Prostate gland (tissue), 2 donors: ENCODE measurements at regions not wholly inside any gene's neighbourhood (a gene's known extent, or its start where the extent isn't known, plus 50 kb on each side); places are given as distances from the start of the nearest gene placed in this dataset.

Experiments used
- DNase-seq: peaks from one replicate; pipeline ENCODE4 v3.0.0-alpha.2; 2019; ENCODE audit warnings: low spot score
- H3K27ac ChIP-seq, 2 donors: fragments of 200-600 bp; sonication (generic); 2 replicates each; pipeline ENCODE4 v1.5.1; 2017 to 2019
- H3K27me3 ChIP-seq: fragments of 200-600 bp; sonication (generic); replicated peaks from 2 replicates; pipeline ENCODE4 v1.5.1; 2019; ENCODE audit not compliant: insufficient read depth
- H3K36me3 ChIP-seq, 2 donors: fragments of 200-600 bp; sonication (generic); 1 replicate in 1 of 2; 2 replicates in 1 of 2; pipeline versions ENCODE4 v1.5.1 to v1.8.1; 2017 to 2019
- H3K4me1 ChIP-seq: fragments of 200-600 bp; sonication (generic); replicated peaks from 2 replicates; pipeline ENCODE4 v1.5.1; 2019
- H3K4me3 ChIP-seq, 2 donors: fragments of 200-600 bp; sonication (generic); 2 replicates each; pipeline ENCODE4 v1.5.1; 2017 to 2019
- H3K9me3 ChIP-seq: fragments of 200-600 bp; sonication (generic); 2 replicates; pipeline ENCODE4 v1.5.1; 2017
- POLR2A ChIP-seq: fragments of 450-650 bp; IDR thresholded peaks from one replicate; pipeline ENCODE4 v1.6.1; 2016; ENCODE audit warnings: antibody characterized with exemption, mild to moderate bottlenecking
- POLR2AphosphoS5 ChIP-seq: sonication (generic); formaldehyde crosslinking; IDR thresholded peaks from one replicate; pipeline ENCODE4 v1.6.1; 2017; ENCODE audit warnings: antibody characterized with exemption
- WGBS: methylation state at CpG from one replicate; pipeline ENCODE4 v1.1.5; 2018; 5-methylcytosine and 5-hydroxymethylcytosine counted together
- intact Hi-C: fragments of 100-400 bp; cut with DNase I; formaldehyde crosslinking; loops from one replicate; pipeline ENCODE4 v1.14.2; 2022
- TF ChIP-seq, protein P1 (sequence below), 4 experiments: fragments of 200-600 bp in 2 of 4; fragments of 450-650 bp in 2 of 4; sonication (generic) in 2 of 4; IDR thresholded peaks; 1 replicate in 3 of 4; 2 replicates in 1 of 4; pipeline ENCODE4 v1.5.1; 2016 to 2019; ENCODE audit warnings: antibody characterized with exemption in 4 of 4, mild to moderate bottlenecking in 2 of 4, moderate library complexity in 2 of 4

DNA sequence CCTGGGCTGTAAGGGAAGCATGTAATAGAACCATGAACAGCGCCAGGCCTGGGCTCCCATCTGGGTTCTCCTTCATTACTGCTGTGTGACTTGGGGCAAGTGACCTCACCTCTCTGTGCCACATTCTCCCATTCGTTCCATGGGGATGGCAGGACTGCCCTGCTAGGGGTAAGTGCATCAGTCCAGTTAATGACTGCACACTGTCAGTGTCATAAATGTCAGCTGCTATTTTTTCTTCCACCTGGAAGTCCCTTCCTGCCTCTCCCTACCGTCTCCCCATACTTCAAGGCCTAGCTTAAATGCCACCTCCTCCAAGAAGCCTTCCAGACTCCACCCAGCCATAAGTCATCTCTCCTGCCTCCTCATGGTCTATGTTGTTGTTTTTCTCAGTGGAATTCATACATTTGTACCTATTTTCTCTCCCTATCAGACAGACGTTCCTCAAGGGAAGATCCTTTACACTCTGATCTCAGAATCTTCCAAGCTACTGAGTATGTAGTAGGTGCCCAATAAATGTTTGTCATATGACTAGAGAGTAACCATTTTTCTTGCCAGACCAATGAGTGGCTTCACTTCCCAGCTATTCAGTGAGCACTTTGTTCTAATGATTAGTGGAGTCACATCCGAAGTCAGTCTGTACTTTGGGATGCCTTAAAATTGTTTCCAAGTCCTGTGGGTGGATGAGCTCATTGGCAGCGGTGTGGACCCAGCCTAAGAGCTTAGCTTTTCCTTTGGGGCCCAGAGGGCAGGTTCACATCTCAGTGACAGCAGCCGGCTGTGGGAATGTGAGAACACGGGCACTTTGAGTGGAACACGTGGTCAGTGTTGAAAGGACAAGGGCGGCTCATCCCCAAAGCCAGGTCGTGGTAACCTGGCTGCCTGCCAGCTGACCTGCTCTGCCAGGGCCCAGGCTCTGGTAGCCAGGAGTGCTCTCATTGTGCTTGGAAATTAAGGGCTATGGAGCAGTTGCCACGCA is 147.5 kb upstream of the GSE1 start:
- Histone ChIP-seq H3K36me3 (no peaks in the 10 kb centered on the region), H3K4me3 (no peak overlapping the region), H3K4me1 (peaks cover 3% of the 10 kb centered on the region), H3K27ac (peak overlapping the region in 1 of 2 donors; percentile 23), H3K27me3 (no peaks in the 10 kb centered on the region), H3K9me3 (no peaks in the 10 kb centered on the region)
- no peak for DNase-seq
- WGBS = 51% methylated on average over 12 of the region's 12 CpGs
- intact Hi-C loops = loop anchor here (5.0 kb wide), 1 partner anchor 147 kb away; the partner anchor contains the start of gene GSE1
- TF ChIP-seq, protein P1, sequence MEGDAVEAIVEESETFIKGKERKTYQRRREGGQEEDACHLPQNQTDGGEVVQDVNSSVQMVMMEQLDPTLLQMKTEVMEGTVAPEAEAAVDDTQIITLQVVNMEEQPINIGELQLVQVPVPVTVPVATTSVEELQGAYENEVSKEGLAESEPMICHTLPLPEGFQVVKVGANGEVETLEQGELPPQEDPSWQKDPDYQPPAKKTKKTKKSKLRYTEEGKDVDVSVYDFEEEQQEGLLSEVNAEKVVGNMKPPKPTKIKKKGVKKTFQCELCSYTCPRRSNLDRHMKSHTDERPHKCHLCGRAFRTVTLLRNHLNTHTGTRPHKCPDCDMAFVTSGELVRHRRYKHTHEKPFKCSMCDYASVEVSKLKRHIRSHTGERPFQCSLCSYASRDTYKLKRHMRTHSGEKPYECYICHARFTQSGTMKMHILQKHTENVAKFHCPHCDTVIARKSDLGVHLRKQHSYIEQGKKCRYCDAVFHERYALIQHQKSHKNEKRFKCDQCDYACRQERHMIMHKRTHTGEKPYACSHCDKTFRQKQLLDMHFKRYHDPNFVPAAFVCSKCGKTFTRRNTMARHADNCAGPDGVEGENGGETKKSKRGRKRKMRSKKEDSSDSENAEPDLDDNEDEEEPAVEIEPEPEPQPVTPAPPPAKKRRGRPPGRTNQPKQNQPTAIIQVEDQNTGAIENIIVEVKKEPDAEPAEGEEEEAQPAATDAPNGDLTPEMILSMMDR (IDR thresholded peaks at IDR 0.05) = no peak
- no peak for TF ChIP-seq POLR2A
- TF ChIP-seq POLR2AphosphoS5 = no peak

GRCh38 chr16:85466304-85466700 is 146.8 kb upstream of the GSE1 start:
- Histone ChIP-seq H3K9me3 (no peaks in the 10 kb centered on the region), H3K36me3 (no peaks in the 10 kb centered on the region), H3K27me3 (no peaks in the 10 kb centered on the region), H3K27ac (no peak overlapping the region), H3K4me1 (peaks cover 3% of the 10 kb centered on the region), H3K4me3 (no peak overlapping the region)
- 92% methylated on average over 9 of the region's 10 CpGs for WGBS
- TF ChIP-seq POLR2AphosphoS5 (no peak), POLR2A (no peak)
- TF ChIP-seq, protein P1 (IDR thresholded peaks at IDR 0.05) = no peak
- intact Hi-C loops = loop anchor here (5.0 kb wide), 1 partner anchor 146 kb away; the partner anchor contains the start of gene GSE1
- DNase-seq = no peak

GRCh38 chr16:85466989-85467388 is 146.1 kb upstream of the GSE1 start:
- intact Hi-C loops = loop anchor here (5.0 kb wide), 1 partner anchor 145 kb away; the partner anchor contains the start of gene GSE1
- no peaks in the 10 kb centered on the region for H3K36me3 ChIP-seq
- H3K27me3 ChIP-seq = no peaks in the 10 kb centered on the region
- H3K27ac ChIP-seq = no peak overlapping the region
- no peak overlapping the region for H3K4me3 ChIP-seq
- no peaks in the 10 kb centered on the region for H3K9me3 ChIP-seq
- TF ChIP-seq POLR2A (no peak), POLR2AphosphoS5 (no peak)
- TF ChIP-seq, protein P1 (IDR thresholded peaks at IDR 0.05) = no peak
- no peak for DNase-seq
- 96% methylated on average over 12 of the region's 12 CpGs for WGBS
- H3K4me1 ChIP-seq = peaks cover 10% of the 10 kb centered on the region

- intact Hi-C loops = loop anchor here (5.0 kb wide), 1 partner anchor 142 kb away; the partner anchor contains the start of gene GSE1
- Histone ChIP-seq H3K27me3 (no peaks in the 10 kb centered on the region), H3K27ac (no peak overlapping the region), H3K4me1 (peaks cover 13% of the 10 kb centered on the region), H3K9me3 (no peaks in the 10 kb centered on the region), H3K36me3 (no peaks in the 10 kb centered on the region), H3K4me3 (no peak overlapping the region)
- TF ChIP-seq POLR2A (no peak), POLR2AphosphoS5 (no peak)
- TF ChIP-seq, protein P1 (IDR thresholded peaks at IDR 0.05) = no peak
- 73% methylated on average over 19 of the region's 20 CpGs for WGBS
- DNase-seq = no peak
These were observed 143.1 kb upstream of the GSE1 start for GRCh38 chr16:85469929-85470590.
